ENCODE measurements at regions not wholly inside any gene's neighbourhood (a gene's known extent, or its start where the extent isn't known, plus 50 kb on each side); places are given as distances from the start of the nearest gene placed in this dataset.

DNA sequence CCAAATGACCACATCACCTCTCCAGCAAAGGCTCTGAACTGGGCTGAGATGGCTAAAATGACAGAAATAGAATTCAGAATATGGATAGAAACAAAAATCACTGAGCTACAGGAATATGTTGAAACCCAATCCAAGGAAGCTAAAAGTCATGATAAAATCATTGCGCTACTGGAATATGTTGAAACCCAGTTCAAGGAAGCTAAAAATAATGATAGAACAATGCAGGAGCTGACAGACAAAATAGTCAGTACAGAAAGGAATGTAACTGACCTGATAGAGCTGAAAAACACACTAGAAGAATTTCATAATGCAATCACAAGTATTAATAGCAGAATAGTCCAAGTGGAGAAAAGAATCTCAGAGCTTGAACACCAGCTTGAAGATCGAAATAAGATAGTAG lies 394.9 kb upstream of the GRAMD2B start:
- TF ChIP-seq CTCF (IDR thresholded peaks at IDR 0.05) (no peak), REST (IDR thresholded peaks at IDR 0.05; ENCODE audit: insufficient read depth in 1 of 2, low read depth in 2 of 2, low read length in 1 of 2) (no peak), SIN3A (IDR thresholded peaks at IDR 0.05; ENCODE audit: borderline replicate concordance, insufficient read depth, low read depth, low read length) (no peak)
